ENCODE measurements at regions not wholly inside any gene's neighbourhood (a gene's known extent, or its start where the extent isn't known, plus 50 kb on each side); places are given as distances from the start of the nearest gene placed in this dataset.

DNA sequence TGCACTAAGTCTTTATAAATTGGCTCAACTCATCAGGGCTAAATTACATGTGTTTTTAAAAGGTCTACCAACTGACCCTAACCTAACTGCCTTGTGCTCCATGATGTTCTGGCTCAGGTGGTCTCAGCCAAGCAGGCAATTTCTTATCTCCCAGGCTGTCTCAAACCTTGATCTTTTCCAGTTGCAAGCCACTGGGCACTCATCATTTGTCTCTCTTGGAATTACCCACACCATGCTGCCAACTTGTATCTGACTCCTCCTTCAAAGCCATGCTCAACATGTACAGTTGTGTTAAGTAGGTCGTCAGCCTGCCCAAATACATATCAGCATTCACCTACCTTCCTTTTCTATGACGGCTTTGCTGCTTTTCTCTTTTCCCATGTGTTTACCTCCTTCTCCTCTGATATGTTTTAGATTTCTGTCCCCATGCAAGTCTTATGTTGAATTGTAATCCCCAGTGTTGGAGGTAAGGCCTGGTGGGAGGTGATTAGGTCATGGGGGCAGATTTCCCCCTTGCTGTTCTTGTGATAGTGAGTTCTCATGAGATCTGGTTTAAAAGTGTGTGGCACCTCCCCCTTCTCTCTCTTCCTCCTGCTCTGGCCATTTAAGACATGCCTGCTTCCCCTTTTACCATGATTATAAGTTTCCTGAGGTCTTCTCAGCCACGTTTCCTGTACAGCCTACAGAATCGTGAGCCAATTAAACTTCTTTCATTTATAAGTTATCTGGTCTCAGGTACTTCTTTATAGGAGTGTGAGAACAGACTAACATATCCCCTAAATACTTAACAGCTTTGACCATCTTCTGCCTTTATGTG is 130.0 kb downstream of the ELAPOR2 start:
- intact Hi-C loops (cut with DNase I; ENCODE audit: low total_unique reads), result loop anchor here (10.0 kb wide), 1 partner anchor 1285 kb away; no protein-coding TSS in a partner anchor
- 62 to 63% methylated on average over 4 of the region's 4 CpGs for WGBS, 2 donors
- H3K4me3 ChIP-seq (ENCODE audit: low read depth, poor library complexity, severe bottlenecking), result no peak overlapping the region
- DNase-seq (ENCODE audit: low spot score in 2 of 2), result no peak
- TF ChIP-seq, protein P1, sequence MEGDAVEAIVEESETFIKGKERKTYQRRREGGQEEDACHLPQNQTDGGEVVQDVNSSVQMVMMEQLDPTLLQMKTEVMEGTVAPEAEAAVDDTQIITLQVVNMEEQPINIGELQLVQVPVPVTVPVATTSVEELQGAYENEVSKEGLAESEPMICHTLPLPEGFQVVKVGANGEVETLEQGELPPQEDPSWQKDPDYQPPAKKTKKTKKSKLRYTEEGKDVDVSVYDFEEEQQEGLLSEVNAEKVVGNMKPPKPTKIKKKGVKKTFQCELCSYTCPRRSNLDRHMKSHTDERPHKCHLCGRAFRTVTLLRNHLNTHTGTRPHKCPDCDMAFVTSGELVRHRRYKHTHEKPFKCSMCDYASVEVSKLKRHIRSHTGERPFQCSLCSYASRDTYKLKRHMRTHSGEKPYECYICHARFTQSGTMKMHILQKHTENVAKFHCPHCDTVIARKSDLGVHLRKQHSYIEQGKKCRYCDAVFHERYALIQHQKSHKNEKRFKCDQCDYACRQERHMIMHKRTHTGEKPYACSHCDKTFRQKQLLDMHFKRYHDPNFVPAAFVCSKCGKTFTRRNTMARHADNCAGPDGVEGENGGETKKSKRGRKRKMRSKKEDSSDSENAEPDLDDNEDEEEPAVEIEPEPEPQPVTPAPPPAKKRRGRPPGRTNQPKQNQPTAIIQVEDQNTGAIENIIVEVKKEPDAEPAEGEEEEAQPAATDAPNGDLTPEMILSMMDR (IDR thresholded peaks at IDR 0.05), result no peak
- no peak for TF ChIP-seq POLR2A (IDR thresholded peaks at IDR 0.05)

DNA sequence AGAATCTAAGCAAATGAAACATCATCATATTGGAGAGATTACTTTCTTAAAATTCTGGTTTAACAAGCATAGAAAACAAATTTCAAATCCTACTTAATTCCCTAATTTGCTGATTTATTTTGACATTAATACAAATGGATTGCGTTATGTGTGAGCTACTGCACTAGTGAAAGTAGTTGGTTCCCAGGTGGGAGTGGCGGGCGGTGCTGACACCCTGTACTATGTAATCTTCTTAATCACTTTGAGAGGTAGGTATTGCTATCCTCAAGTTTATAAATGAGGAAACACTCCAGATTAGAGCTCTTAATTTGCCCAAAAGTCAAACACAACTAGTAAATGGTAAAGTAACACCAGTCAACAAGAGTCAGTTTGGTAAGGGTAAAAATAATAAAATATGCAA is 131.1 kb downstream of the ELAPOR2 start:
- intact Hi-C loops (cut with DNase I; ENCODE audit: low total_unique reads), result no loop called here
- WGBS, 2 donors, result 93 to 94% methylated on average over 3 of the region's 3 CpGs
- H3K4me3 ChIP-seq (ENCODE audit: low read depth, poor library complexity, severe bottlenecking), result no peak overlapping the region
- TF ChIP-seq, protein P1 (IDR thresholded peaks at IDR 0.05), result no peak
- TF ChIP-seq POLR2A (IDR thresholded peaks at IDR 0.05), result no peak
- DNase-seq (ENCODE audit: low spot score in 2 of 2), result no peak

- no peak overlapping the region for H3K4me3 ChIP-seq (ENCODE audit: low read depth, poor library complexity, severe bottlenecking)
- intact Hi-C loops (cut with DNase I; ENCODE audit: low total_unique reads), result no loop called here
- 3 to 6% methylated on average over 2 of the region's 2 CpGs for WGBS, 2 donors
- peak in 1 of 2 donors; percentile 41 for DNase-seq (ENCODE audit: low spot score in 2 of 2)
- no peak for TF ChIP-seq POLR2A (IDR thresholded peaks at IDR 0.05)
- TF ChIP-seq, protein P1 (IDR thresholded peaks at IDR 0.05), result no peak
Measured at GRCh38 chr7:86926732-86927131, 132.7 kb downstream of the ELAPOR2 start.

DNA sequence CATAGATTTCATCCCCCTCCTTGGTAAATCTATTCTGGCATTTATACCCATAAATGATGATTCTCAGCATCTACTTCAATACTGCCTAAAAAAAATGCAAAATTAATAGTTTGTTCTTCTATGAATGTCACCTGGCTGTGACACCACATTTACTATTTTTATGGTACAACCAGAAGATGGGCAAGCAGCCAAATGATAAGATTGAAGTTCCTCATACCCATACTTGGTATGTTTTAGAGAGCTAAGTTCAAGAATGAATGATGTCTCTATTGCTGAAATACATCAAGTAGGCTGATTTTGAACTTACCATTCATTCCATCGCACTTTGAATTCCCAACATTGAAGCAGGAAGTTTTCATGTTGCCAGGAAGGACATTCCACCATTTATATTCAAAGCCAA is 134.2 kb downstream of the ELAPOR2 start:
- no peak overlapping the region for H3K4me3 ChIP-seq (ENCODE audit: low read depth, poor library complexity, severe bottlenecking)
- intact Hi-C loops (cut with DNase I; ENCODE audit: low total_unique reads), result no loop called here
- TF ChIP-seq, protein P1 (IDR thresholded peaks at IDR 0.05), result no peak
- no peak for TF ChIP-seq POLR2A (IDR thresholded peaks at IDR 0.05)
- 93 to 95% methylated on average over 1 of the region's 1 CpG for WGBS, 2 donors
- no peak for DNase-seq (ENCODE audit: low spot score in 2 of 2)

- intact Hi-C loops (cut with DNase I; ENCODE audit: low total_unique reads), result loop anchor here (2.0 to 5.0 kb wide), 2 partner anchors 217 to 309 kb away; no protein-coding TSS in a partner anchor
- no peak overlapping the region for H3K4me3 ChIP-seq (ENCODE audit: low read depth, poor library complexity, severe bottlenecking)
- no peak for DNase-seq (ENCODE audit: low spot score in 2 of 2)
- TF ChIP-seq, protein P1 (IDR thresholded peaks at IDR 0.05), result no peak
- no peak for TF ChIP-seq POLR2A (IDR thresholded peaks at IDR 0.05)
Measured at GRCh38 chr7:86923527-86923926, 135.9 kb downstream of the ELAPOR2 start.

Measured in lower leg skin (tissue), 4 donors.